A549 (cell line): ENCODE measurements at regions not wholly inside any gene's neighbourhood (a gene's known extent, or its start where the extent isn't known, plus 50 kb on each side); places are given as distances from the start of the nearest gene placed in this dataset.

ENCODE experiments used
- ATAC-seq, 2 experiments: fragments of 200-7000 bp in 1 of 2; fragments of >200 bp in 1 of 2; cut with Nextera tagmentation in 1 of 2; cut with Tn5 transposase in 1 of 2; 3 replicates each; pipeline versions ENCODE4 v1.8.0 to v1.9.1; 2018 to 2020; ENCODE audit warnings: mild to moderate bottlenecking in 1 of 2, moderate library complexity in 1 of 2
- CTCF ChIA-PET: fragments of 300-600 bp; sonication (Branson Sonifier 250); formaldehyde crosslinking; extraction: SDS; loops from one replicate; lab custom pipeline; 2021; ENCODE audit warnings: antibody characterized with exemption, inconsistent platforms; lab: Yijun Ruan, JAX
- POLR2A ChIA-PET: fragments of 350-600 bp; formaldehyde crosslinking; extraction: SDS; loops from one replicate; lab custom pipeline; 2021; ENCODE audit warnings: antibody characterized with exemption, inconsistent platforms; lab: Yijun Ruan, JAX
- DNase-seq, 2 experiments: peaks; one replicate each; pipeline versions ENCODE4 v3.0.0 to v3.0.0-alpha.2; 2011 to 2016; ENCODE audit warnings: low read depth in 1 of 2, low spot score in 1 of 2
- FAIRE-seq: peaks from 2 replicates; lab custom pipeline; 2011; peaks lifted over from hg19 to GRCh38; lab: Jason Lieb, UNC
- H3K27ac ChIP-seq, 2 experiments: fragments of >200 bp; sonication (Bioruptor Twin); formaldehyde crosslinking; 3 replicates each; pipeline ENCODE4 v1.5.1; 2016 to 2017
- H3K4me1 ChIP-seq: fragments of >200 bp; sonication (Bioruptor Twin); formaldehyde crosslinking; 3 replicates; pipeline ENCODE4 v1.6.1; 2016
- H3K4me2 ChIP-seq: fragments of >200 bp; sonication (Bioruptor Twin); formaldehyde crosslinking; 3 replicates; pipeline ENCODE4 v1.6.1; 2016
- H3K4me3 ChIP-seq: fragments of >200 bp; sonication (Bioruptor Twin); formaldehyde crosslinking; 3 replicates; pipeline ENCODE4 v1.5.1; 2016
- H3K9me3 ChIP-seq: fragments of >200 bp; sonication (Bioruptor Twin); formaldehyde crosslinking; 3 replicates; pipeline ENCODE4 v1.6.1; 2016
- CBX2 ChIP-seq: fragments of 200-600 bp; sonication (generic); IDR thresholded peaks from 2 replicates; pipeline ENCODE4 v1.6.1; 2016; ENCODE audit warnings: low read depth, mild to moderate bottlenecking, borderline replicate concordance
- CBX8 ChIP-seq: fragments of 200-600 bp; sonication (generic); IDR thresholded peaks from 2 replicates; pipeline ENCODE4 v1.6.1; 2016
- CEBPB ChIP-seq, 2 experiments: fragments of >200 bp in 1 of 2; sonication (Bioruptor Twin) in 1 of 2; formaldehyde crosslinking in 1 of 2; IDR thresholded peaks; 2 replicates each; pipeline ENCODE4 v1.6.1; 2012 to 2016
- CHD2 ChIP-seq: fragments of 150-350 bp; IDR thresholded peaks from 2 replicates; pipeline ENCODE4 v1.6.1; 2014; ENCODE audit warnings: low read length; ENCODE audit not compliant: partially characterized antibody
- EHMT2 ChIP-seq: fragments of 200-600 bp; sonication (generic); IDR thresholded peaks from 2 replicates; pipeline ENCODE4 v1.6.1; 2016; ENCODE audit warnings: antibody characterized with exemption, low read depth, mild to moderate bottlenecking, moderate library complexity
- ESRRA ChIP-seq: fragments of 150-350 bp; IDR thresholded peaks from 2 replicates; pipeline ENCODE4 v1.6.1; 2014; ENCODE audit warnings: mild to moderate bottlenecking, low read length, borderline replicate concordance
- FOSB ChIP-seq: fragments of 250-450 bp; sonication (Bioruptor Pico); IDR thresholded peaks from 2 replicates; pipeline ENCODE4 v1.5.0; 2020; ENCODE audit warnings: mild to moderate bottlenecking, moderate library complexity
- FOSL2 ChIP-seq, 2 experiments: fragments of 450-650 bp in 1 of 2; fragments of >200 bp in 1 of 2; sonication (Bioruptor Twin) in 1 of 2; formaldehyde crosslinking; IDR thresholded peaks; 2 replicates each; pipeline versions ENCODE4 v1.5.0 to v1.6.1; 2016 to 2020; ENCODE audit warnings: mild to moderate bottlenecking in 1 of 2, moderate library complexity in 1 of 2
- FOXS1 ChIP-seq: fragments of 250-450 bp; sonication (Bioruptor Pico); IDR thresholded peaks from 2 replicates; pipeline ENCODE4 v1.5.0; 2020; ENCODE audit warnings: mild to moderate bottlenecking, moderate library complexity
- HDAC2 ChIP-seq: fragments of 200-600 bp; sonication (generic); IDR thresholded peaks from 2 replicates; pipeline ENCODE4 v1.6.1; 2016
- HEYL ChIP-seq: fragments of 250-450 bp; sonication (Bioruptor Pico); IDR thresholded peaks from 2 replicates; pipeline ENCODE4 v1.8.0; 2021; ENCODE audit warnings: mild to moderate bottlenecking, moderate library complexity
- HOXB13 ChIP-seq: fragments of 250-450 bp; sonication (Bioruptor Pico); IDR thresholded peaks from 2 replicates; pipeline ENCODE4 v1.5.0; 2020; ENCODE audit warnings: low read depth, mild to moderate bottlenecking, moderate library complexity
- JUN ChIP-seq, 2 experiments: fragments of >200 bp; sonication (Bioruptor Twin); formaldehyde crosslinking; IDR thresholded peaks; 2 replicates in 1 of 2; 3 replicates in 1 of 2; pipeline ENCODE4 v1.6.1; 2016 to 2017
- KDM1A ChIP-seq: fragments of 200-600 bp; sonication (generic); IDR thresholded peaks from 2 replicates; pipeline ENCODE4 v1.6.1; 2016; ENCODE audit warnings: low read depth, mild to moderate bottlenecking
- KDM5A ChIP-seq: fragments of 200-600 bp; sonication (generic); IDR thresholded peaks from 2 replicates; pipeline ENCODE4 v1.6.1; 2016; ENCODE audit warnings: antibody characterized with exemption, mild to moderate bottlenecking
- RAD21 ChIP-seq, 2 experiments: fragments of >200 bp in 1 of 2; sonication (Bioruptor Twin) in 1 of 2; formaldehyde crosslinking in 1 of 2; IDR thresholded peaks in 1 of 2; conservative IDR thresholded peaks in 1 of 2; 2 replicates in 1 of 2; 3 replicates in 1 of 2; pipeline ENCODE4 v1.6.1; 2012 to 2018; ENCODE audit warnings: inconsistent platforms in 1 of 2
- RCOR1 ChIP-seq: fragments of 150-350 bp; IDR thresholded peaks from 2 replicates; pipeline ENCODE4 v1.6.1; 2014; ENCODE audit warnings: antibody characterized with exemption, low read length, low read depth
- RFX5 ChIP-seq: fragments of 450-650 bp; IDR thresholded peaks from 2 replicates; pipeline ENCODE4 v1.7.1; 2014; ENCODE audit warnings: antibody characterized with exemption, mild to moderate bottlenecking, moderate library complexity
- TFCP2L1 ChIP-seq: fragments of 250-450 bp; sonication (Bioruptor Pico); IDR thresholded peaks from 2 replicates; pipeline ENCODE4 v1.5.0; 2021; ENCODE audit warnings: mild to moderate bottlenecking
- TP53 ChIP-seq: fragments of 250-450 bp; sonication (Bioruptor Pico); IDR thresholded peaks from 2 replicates; pipeline ENCODE4 v1.5.0; 2021; ENCODE audit warnings: mild to moderate bottlenecking, moderate library complexity
- ZC3H11A ChIP-seq: fragments of 450-650 bp; IDR thresholded peaks from 2 replicates; pipeline ENCODE4 v1.6.1; 2014; ENCODE audit warnings: antibody characterized with exemption, mild to moderate bottlenecking
- WGBS: methylation state at CpG from one replicate; pipeline ENCODE4 v1.1.6; 2017; ENCODE audit errors: missing lambda C conversion rate; 5-methylcytosine and 5-hydroxymethylcytosine counted together
- TF ChIP-seq, protein P1 (sequence below): fragments of 450-650 bp; IDR thresholded peaks from 2 replicates; pipeline ENCODE4 v1.6.1; 2014; ENCODE audit warnings: antibody characterized with exemption
- TF ChIP-seq, protein P2 (sequence below): fragments of 250-450 bp; sonication (Bioruptor Pico); IDR thresholded peaks from 2 replicates; pipeline ENCODE4 v1.5.0; 2020; ENCODE audit warnings: low read depth, mild to moderate bottlenecking, moderate library complexity
- TF ChIP-seq, protein P3 (sequence below): IDR thresholded peaks from 2 replicates; pipeline ENCODE4 v1.6.1; 2012; ENCODE audit warnings: low read depth, borderline replicate concordance
- TF ChIP-seq, protein P4 (sequence below): fragments of >200 bp; sonication (Bioruptor Twin); formaldehyde crosslinking; IDR thresholded peaks from 2 replicates; pipeline ENCODE4 v1.6.1; 2016
- TF ChIP-seq, protein P5 (sequence below): fragments of >200 bp; sonication (Bioruptor Twin); formaldehyde crosslinking; IDR thresholded peaks from 3 replicates; pipeline ENCODE4 v1.6.1; 2016

DNA sequence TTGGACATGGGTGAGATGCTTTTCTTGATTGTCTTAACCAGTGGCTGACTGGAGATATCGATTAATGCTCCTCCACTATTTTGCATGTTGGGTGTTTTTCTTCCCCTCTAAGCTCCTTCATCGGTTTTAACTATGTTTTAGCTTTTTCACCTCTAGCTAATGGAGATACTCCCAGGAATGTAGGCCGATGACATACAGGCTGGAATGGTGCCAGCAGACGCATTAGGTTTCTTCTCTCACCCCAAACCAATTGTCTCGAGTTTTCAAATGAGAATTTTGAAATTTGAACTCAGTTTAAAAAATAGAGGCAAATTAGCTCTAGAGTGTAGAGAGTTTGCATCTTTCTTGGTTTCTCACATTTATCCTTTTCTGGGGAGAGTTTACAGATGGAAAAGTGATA is 247.6 kb downstream of the RPRM start:
- POLR2A ChIA-PET = no interaction called here
- Histone ChIP-seq H3K4me1 (no peaks in the 10 kb centered on the region), H3K4me2 (no peak overlapping the region), H3K4me3 (no peak overlapping the region), H3K9me3 (no peaks in the 10 kb centered on the region), H3K27ac (no peak overlapping the region)
- CTCF ChIA-PET = interaction anchor here (1.0 kb wide), 1 partner anchor 13 kb away, joined by 3 read pairs; no protein-coding TSS in a partner anchor
- WGBS = 6% methylated on average over 5 of the region's 5 CpGs
- ATAC-seq = no peak
- no peak for FAIRE-seq
- no peak for DNase-seq
- no peak for TF ChIP-seq CEBPB (IDR thresholded peaks at IDR 0.05)
- TF ChIP-seq CBX2 = no peak
- no peak for TF ChIP-seq JUN (IDR thresholded peaks at IDR 0.05)
- no peak for TF ChIP-seq KDM5A
- TF ChIP-seq, protein P1, sequence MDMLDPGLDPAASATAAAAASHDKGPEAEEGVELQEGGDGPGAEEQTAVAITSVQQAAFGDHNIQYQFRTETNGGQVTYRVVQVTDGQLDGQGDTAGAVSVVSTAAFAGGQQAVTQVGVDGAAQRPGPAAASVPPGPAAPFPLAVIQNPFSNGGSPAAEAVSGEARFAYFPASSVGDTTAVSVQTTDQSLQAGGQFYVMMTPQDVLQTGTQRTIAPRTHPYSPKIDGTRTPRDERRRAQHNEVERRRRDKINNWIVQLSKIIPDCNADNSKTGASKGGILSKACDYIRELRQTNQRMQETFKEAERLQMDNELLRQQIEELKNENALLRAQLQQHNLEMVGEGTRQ = no peak
- no peak for TF ChIP-seq RCOR1
- no peak for TF ChIP-seq RAD21 (conservative IDR thresholded peaks at IDR 0.05 in 1 of 2, IDR thresholded peaks at IDR 0.05 in 1 of 2)
- TF ChIP-seq RFX5 = no peak
- no peak for TF ChIP-seq HOXB13 (CRISPR knock-in tag)
- TF ChIP-seq HEYL (CRISPR knock-in tag) = no peak
- TF ChIP-seq, protein P2, sequence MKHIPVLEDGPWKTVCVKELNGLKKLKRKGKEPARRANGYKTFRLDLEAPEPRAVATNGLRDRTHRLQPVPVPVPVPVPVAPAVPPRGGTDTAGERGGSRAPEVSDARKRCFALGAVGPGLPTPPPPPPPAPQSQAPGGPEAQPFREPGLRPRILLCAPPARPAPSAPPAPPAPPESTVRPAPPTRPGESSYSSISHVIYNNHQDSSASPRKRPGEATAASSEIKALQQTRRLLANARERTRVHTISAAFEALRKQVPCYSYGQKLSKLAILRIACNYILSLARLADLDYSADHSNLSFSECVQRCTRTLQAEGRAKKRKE (CRISPR knock-in tag) = no peak
- no peak for TF ChIP-seq TP53 (CRISPR knock-in tag)
- no peak for TF ChIP-seq FOSB (CRISPR knock-in tag)
- no peak for TF ChIP-seq KDM1A
- TF ChIP-seq HDAC2 = no peak
- TF ChIP-seq, protein P3, sequence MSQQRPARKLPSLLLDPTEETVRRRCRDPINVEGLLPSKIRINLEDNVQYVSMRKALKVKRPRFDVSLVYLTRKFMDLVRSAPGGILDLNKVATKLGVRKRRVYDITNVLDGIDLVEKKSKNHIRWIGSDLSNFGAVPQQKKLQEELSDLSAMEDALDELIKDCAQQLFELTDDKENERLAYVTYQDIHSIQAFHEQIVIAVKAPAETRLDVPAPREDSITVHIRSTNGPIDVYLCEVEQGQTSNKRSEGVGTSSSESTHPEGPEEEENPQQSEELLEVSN = no peak
- no peak for TF ChIP-seq TFCP2L1 (CRISPR knock-in tag)

DNA sequence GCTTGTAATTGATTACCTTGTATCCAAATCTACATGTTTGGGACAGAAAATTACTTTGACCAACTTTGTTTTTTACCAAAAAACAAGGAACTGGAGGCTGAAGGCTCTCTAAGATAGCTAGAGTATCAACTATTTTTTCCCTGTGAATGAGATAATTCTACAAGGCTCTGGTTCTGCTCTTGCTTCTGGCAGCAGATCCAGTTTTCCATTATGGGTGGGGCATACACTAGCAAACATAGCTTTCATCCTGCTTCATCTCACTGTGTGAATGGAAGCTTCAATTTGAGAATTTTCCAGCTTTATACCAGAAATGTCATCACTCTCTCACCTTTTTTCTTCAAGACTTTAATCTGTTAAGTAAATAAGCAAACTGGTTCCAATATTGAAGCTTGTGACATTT is 249.7 kb downstream of the RPRM start:
- CTCF ChIA-PET = no interaction called here
- Histone ChIP-seq H3K4me3 (no peak overlapping the region), H3K9me3 (0 out of 3 replicates have a peak, but pooled peaks cover 4% of the 10 kb centered on the region), H3K27ac (no peak overlapping the region), H3K4me1 (no peaks in the 10 kb centered on the region), H3K4me2 (no peak overlapping the region)
- ATAC-seq = no peak
- no peak for TF ChIP-seq CBX2
- TF ChIP-seq EHMT2 = no peak
- TF ChIP-seq FOXS1 (CRISPR knock-in tag) = no peak
- no peak for TF ChIP-seq ZC3H11A
- TF ChIP-seq FOSL2 (IDR thresholded peaks at IDR 0.05) = no peak
- no peak for TF ChIP-seq FOSL2 (CRISPR knock-in tag; IDR thresholded peaks at IDR 0.05)
- TF ChIP-seq HEYL (CRISPR knock-in tag) = no peak
- TF ChIP-seq, protein P4, sequence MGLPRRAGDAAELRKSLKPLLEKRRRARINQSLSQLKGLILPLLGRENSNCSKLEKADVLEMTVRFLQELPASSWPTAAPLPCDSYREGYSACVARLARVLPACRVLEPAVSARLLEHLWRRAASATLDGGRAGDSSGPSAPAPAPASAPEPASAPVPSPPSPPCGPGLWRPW = no peak
- POLR2A ChIA-PET = no interaction called here
- no peak for FAIRE-seq
- no peak for DNase-seq

DNA sequence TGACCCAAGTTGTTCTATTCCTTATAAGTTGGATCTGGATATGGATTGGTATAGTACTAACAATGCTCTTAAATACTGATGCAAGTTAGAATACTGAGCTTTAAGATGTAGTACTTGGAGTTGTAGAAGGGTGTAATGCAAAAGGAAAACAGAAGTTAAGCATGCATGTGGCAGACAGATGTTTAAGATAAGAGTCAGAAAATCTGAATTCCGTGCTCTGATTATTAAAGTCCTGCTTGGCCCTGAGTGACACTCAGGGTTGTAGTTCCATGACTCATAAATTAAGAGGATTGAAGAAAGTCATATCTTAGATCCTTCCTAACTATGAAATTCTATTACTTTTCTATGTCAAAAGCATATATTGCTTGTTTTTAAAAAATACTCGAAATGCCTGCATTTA is 250.6 kb downstream of the RPRM start:
- Histone ChIP-seq H3K27ac (no peak overlapping the region), H3K4me2 (no peak overlapping the region), H3K4me3 (no peak overlapping the region), H3K4me1 (no peaks in the 10 kb centered on the region), H3K9me3 (0 out of 3 replicates have a peak, but pooled peaks cover 4% of the 10 kb centered on the region)
- CTCF ChIA-PET = no interaction called here
- FAIRE-seq (no peak), DNase-seq (no peak), ATAC-seq (no peak)
- POLR2A ChIA-PET = no interaction called here
- 1% methylated on average over 2 of the region's 2 CpGs for WGBS
- TF ChIP-seq HOXB13 (CRISPR knock-in tag) = no peak
- TF ChIP-seq HDAC2 = no peak
- no peak for TF ChIP-seq ESRRA
- no peak for TF ChIP-seq CHD2
- TF ChIP-seq, protein P5, sequence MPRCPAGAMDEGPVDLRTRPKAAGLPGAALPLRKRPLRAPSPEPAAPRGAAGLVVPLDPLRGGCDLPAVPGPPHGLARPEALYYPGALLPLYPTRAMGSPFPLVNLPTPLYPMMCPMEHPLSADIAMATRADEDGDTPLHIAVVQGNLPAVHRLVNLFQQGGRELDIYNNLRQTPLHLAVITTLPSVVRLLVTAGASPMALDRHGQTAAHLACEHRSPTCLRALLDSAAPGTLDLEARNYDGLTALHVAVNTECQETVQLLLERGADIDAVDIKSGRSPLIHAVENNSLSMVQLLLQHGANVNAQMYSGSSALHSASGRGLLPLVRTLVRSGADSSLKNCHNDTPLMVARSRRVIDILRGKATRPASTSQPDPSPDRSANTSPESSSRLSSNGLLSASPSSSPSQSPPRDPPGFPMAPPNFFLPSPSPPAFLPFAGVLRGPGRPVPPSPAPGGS = no peak
- TF ChIP-seq CBX8 = no peak
